ENCODE measurements at regions not wholly inside any gene's neighbourhood (a gene's known extent, or its start where the extent isn't known, plus 50 kb on each side); places are given as distances from the start of the nearest gene placed in this dataset.
A peak's percentile ranks its signal among the peaks of the same experiment; 100 is the strongest.

GRCh38 chr15:77546050-77546501 lies 86.6 kb downstream of the LINGO1 start (continued):
- TF ChIP-seq XRCC4 (IDR thresholded peaks at IDR 0.05; ENCODE audit: extremely low read depth, insufficient read depth, insufficient read length) (no peak), ZBTB49 (CRISPR knock-in tag; IDR thresholded peaks at IDR 0.05; ENCODE audit: borderline replicate concordance) (no peak), IRF1 (CRISPR knock-in tag; IDR thresholded peaks at IDR 0.05; ENCODE audit: borderline replicate concordance) (no peak), NR3C1 (CRISPR knock-in tag; IDR thresholded peaks at IDR 0.05) (no peak), CBFA2T2 (conservative IDR thresholded peaks at IDR 0.05) (peak; percentile 70), SNAPC5 (CRISPR knock-in tag; IDR thresholded peaks at IDR 0.05) (no peak), TBL1XR1 (IDR thresholded peaks at IDR 0.05; ENCODE audit: low read length in 2 of 2) (no peak), CTBP1 (IDR thresholded peaks at IDR 0.05; ENCODE audit: borderline replicate concordance) (peak; percentile 38; the same call in 1 of the 2 replicates), MCM3 (IDR thresholded peaks at IDR 0.05) (no peak), MNT (conservative IDR thresholded peaks at IDR 0.05) (0 out of 4 replicates have a peak, but pooled peaks of 1 of the 2 experiments have one; percentile 18), RFX1 (IDR thresholded peaks at IDR 0.05) (no peak), SMARCE1 (IDR thresholded peaks at IDR 0.05) (0 out of 2 replicates have a peak, but pooled peaks have one; percentile 35), ZBTB8A (IDR thresholded peaks at IDR 0.05; ENCODE audit: partially characterized antibody) (no peak), MCM2 (IDR thresholded peaks at IDR 0.05; ENCODE audit: low read depth) (no peak), ZFPM2 (CRISPR knock-in tag; IDR thresholded peaks at IDR 0.05) (no peak), BCL6 (CRISPR knock-in tag; IDR thresholded peaks at IDR 0.05) (no peak), FOXP4 (CRISPR knock-in tag; IDR thresholded peaks at IDR 0.05; ENCODE audit: borderline replicate concordance) (no peak), NFE2L1 (tag; IDR thresholded peaks at IDR 0.05; ENCODE audit: borderline replicate concordance, low read depth) (no peak), NFE2 (IDR thresholded peaks at IDR 0.05; ENCODE audit: low read depth) (no peak), NBN (IDR thresholded peaks at IDR 0.05; ENCODE audit: low read depth) (no peak), ZFP30 (CRISPR knock-in tag; IDR thresholded peaks at IDR 0.05; ENCODE audit: borderline replicate concordance) (no peak)
- TF ChIP-seq, protein P1, sequence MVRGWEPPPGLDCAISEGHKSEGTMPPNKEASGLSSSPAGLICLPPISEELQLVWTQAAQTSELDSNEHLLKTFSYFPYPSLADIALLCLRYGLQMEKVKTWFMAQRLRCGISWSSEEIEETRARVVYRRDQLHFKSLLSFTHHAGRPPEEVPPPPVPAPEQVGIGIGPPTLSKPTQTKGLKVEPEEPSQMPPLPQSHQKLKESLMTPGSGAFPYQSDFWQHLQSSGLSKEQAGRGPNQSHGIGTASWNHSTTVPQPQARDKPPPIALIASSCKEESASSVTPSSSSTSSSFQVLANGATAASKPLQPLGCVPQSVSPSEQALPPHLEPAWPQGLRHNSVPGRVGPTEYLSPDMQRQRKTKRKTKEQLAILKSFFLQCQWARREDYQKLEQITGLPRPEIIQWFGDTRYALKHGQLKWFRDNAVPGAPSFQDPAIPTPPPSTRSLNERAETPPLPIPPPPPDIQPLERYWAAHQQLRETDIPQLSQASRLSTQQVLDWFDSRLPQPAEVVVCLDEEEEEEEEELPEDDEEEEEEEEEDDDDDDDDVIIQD (CRISPR knock-in tag; IDR thresholded peaks at IDR 0.05): no peak

Data from K562 (cell line).